ENCODE measurements at regions not wholly inside any gene's neighbourhood (a gene's known extent, or its start where the extent isn't known, plus 50 kb on each side); places are given as distances from the start of the nearest gene placed in this dataset.

- TF ChIP-seq JUND (IDR thresholded peaks at IDR 0.05; ENCODE audit: low read depth): no peak
- in situ Hi-C loops (cut with HindIII; ENCODE audit: low pct_unique_long_range_greater_than_20kb, low sequenced_read_pairs): no loop called here
- peak in 1 of 2 experiments; percentile 40 for DNase-seq (ENCODE audit: low read depth in 1 of 2, low spot score in 1 of 2)
Observed at GRCh38 chr2:45316576-45317338, 294.3 kb downstream of the SRBD1 start.

- TF ChIP-seq JUND (IDR thresholded peaks at IDR 0.05; ENCODE audit: low read depth): no peak
- no peak for DNase-seq (ENCODE audit: low read depth in 1 of 2, low spot score in 1 of 2)
- in situ Hi-C loops (cut with HindIII; ENCODE audit: low pct_unique_long_range_greater_than_20kb, low sequenced_read_pairs): no loop called here
Observed at GRCh38 chr2:45315861-45316260, 295.2 kb downstream of the SRBD1 start.

- DNase-seq (ENCODE audit: low read depth in 1 of 2, low spot score in 1 of 2): no peak
- in situ Hi-C loops (cut with HindIII; ENCODE audit: low pct_unique_long_range_greater_than_20kb, low sequenced_read_pairs): no loop called here
- no peak for TF ChIP-seq JUND (IDR thresholded peaks at IDR 0.05; ENCODE audit: low read depth)
Observed at GRCh38 chr2:45312275-45312674, 298.8 kb downstream of the SRBD1 start.

GRCh38 chr2:45311559-45311958 lies 299.5 kb downstream of the SRBD1 start:
- in situ Hi-C loops (cut with HindIII; ENCODE audit: low pct_unique_long_range_greater_than_20kb, low sequenced_read_pairs): no loop called here
- TF ChIP-seq JUND (IDR thresholded peaks at IDR 0.05; ENCODE audit: low read depth): no peak
- DNase-seq (ENCODE audit: low read depth in 1 of 2, low spot score in 1 of 2): peak in 1 of 2 experiments; percentile 6

GRCh38 chr2:45307147-45307546 lies 297.9 kb upstream of the SIX2 start:
- in situ Hi-C loops (cut with HindIII; ENCODE audit: low pct_unique_long_range_greater_than_20kb, low sequenced_read_pairs): no loop called here
- TF ChIP-seq JUND (IDR thresholded peaks at IDR 0.05; ENCODE audit: low read depth): no peak
- DNase-seq (ENCODE audit: low read depth in 1 of 2, low spot score in 1 of 2): no peak

- no peak for DNase-seq (ENCODE audit: low read depth in 1 of 2, low spot score in 1 of 2)
- TF ChIP-seq JUND (IDR thresholded peaks at IDR 0.05; ENCODE audit: low read depth): no peak
- in situ Hi-C loops (cut with HindIII; ENCODE audit: low pct_unique_long_range_greater_than_20kb, low sequenced_read_pairs): no loop called here
Observed at GRCh38 chr2:45305599-45305998, 296.3 kb upstream of the SIX2 start.

GRCh38 chr2:45303417-45304202 lies 294.4 kb upstream of the SIX2 start:
- in situ Hi-C loops (cut with HindIII; ENCODE audit: low pct_unique_long_range_greater_than_20kb, low sequenced_read_pairs): no loop called here
- DNase-seq (ENCODE audit: low read depth in 1 of 2, low spot score in 1 of 2): no peak
- no peak for TF ChIP-seq JUND (IDR thresholded peaks at IDR 0.05; ENCODE audit: low read depth)

GRCh38 chr2:45301307-45302277 lies 292.3 kb upstream of the SIX2 start:
- in situ Hi-C loops (cut with HindIII; ENCODE audit: low pct_unique_long_range_greater_than_20kb, low sequenced_read_pairs): no loop called here
- no peak for DNase-seq (ENCODE audit: low read depth in 1 of 2, low spot score in 1 of 2)
- no peak for TF ChIP-seq JUND (IDR thresholded peaks at IDR 0.05; ENCODE audit: low read depth)

GRCh38 chr2:45300026-45300750 lies 290.9 kb upstream of the SIX2 start:
- DNase-seq (ENCODE audit: low read depth in 1 of 2, low spot score in 1 of 2): no peak
- no peak for TF ChIP-seq JUND (IDR thresholded peaks at IDR 0.05; ENCODE audit: low read depth)
- in situ Hi-C loops (cut with HindIII; ENCODE audit: low pct_unique_long_range_greater_than_20kb, low sequenced_read_pairs): no loop called here

- in situ Hi-C loops (cut with HindIII; ENCODE audit: low pct_unique_long_range_greater_than_20kb, low sequenced_read_pairs): no loop called here
- TF ChIP-seq JUND (IDR thresholded peaks at IDR 0.05; ENCODE audit: low read depth): no peak
- DNase-seq (ENCODE audit: low read depth in 1 of 2, low spot score in 1 of 2): no peak
Observed at GRCh38 chr2:45299361-45299760, 290.1 kb upstream of the SIX2 start.

GRCh38 chr2:45293182-45293581 lies 283.9 kb upstream of the SIX2 start:
- no peak for TF ChIP-seq JUND (IDR thresholded peaks at IDR 0.05; ENCODE audit: low read depth)
- peak in 1 of 2 experiments; percentile 41 for DNase-seq (ENCODE audit: low read depth in 1 of 2, low spot score in 1 of 2)
- in situ Hi-C loops (cut with HindIII; ENCODE audit: low pct_unique_long_range_greater_than_20kb, low sequenced_read_pairs): no loop called here

GRCh38 chr2:45291296-45291701 lies 282.0 kb upstream of the SIX2 start:
- no peak for TF ChIP-seq JUND (IDR thresholded peaks at IDR 0.05; ENCODE audit: low read depth)
- no peak for DNase-seq (ENCODE audit: low read depth in 1 of 2, low spot score in 1 of 2)
- in situ Hi-C loops (cut with HindIII; ENCODE audit: low pct_unique_long_range_greater_than_20kb, low sequenced_read_pairs): no loop called here

Data from T47D (cell line).